B cell (primary cell): ENCODE measurements at regions not wholly inside any gene's neighbourhood (a gene's known extent, or its start where the extent isn't known, plus 50 kb on each side); places are given as distances from the start of the nearest gene placed in this dataset.

Source experiments
- EZH2 ChIP-seq: IDR thresholded peaks from 2 replicates; pipeline ENCODE4 v1.6.1; 2012; ENCODE audit warnings: borderline replicate concordance, low read depth, mild to moderate bottlenecking, moderate library complexity, low read length; ENCODE audit not compliant: insufficient read depth, poor library complexity, severe bottlenecking
- TF ChIP-seq, protein P1 (sequence below): fragments of 200-600 bp; IDR thresholded peaks from one replicate; pipeline ENCODE4 v1.8.0; 2022; ENCODE audit warnings: antibody characterized with exemption, mild to moderate bottlenecking

DNA sequence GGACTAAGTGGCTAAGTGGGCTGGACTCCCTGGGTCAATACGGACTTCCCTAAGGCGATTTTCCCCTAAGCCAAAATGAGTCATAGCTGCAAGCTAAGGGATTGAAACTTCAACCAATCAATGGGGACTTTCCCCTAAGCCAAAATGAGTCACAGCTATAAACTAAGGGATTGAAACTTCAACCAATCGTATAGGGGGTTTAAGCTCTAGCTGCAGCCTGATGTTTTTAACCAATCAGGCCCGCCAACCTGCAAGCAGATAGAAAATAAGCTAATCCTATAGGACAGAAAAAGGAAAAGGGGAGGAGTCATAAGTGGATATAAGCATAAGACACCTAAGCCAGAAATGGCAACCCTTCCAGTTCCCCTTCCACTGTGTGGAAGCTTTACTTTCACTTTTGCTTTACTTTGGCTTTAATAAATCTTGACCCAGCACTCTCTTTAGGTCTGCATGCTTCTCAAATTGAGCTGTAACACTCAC lies 655.0 kb upstream of the HS3ST5 start:
- TF ChIP-seq, protein P1, sequence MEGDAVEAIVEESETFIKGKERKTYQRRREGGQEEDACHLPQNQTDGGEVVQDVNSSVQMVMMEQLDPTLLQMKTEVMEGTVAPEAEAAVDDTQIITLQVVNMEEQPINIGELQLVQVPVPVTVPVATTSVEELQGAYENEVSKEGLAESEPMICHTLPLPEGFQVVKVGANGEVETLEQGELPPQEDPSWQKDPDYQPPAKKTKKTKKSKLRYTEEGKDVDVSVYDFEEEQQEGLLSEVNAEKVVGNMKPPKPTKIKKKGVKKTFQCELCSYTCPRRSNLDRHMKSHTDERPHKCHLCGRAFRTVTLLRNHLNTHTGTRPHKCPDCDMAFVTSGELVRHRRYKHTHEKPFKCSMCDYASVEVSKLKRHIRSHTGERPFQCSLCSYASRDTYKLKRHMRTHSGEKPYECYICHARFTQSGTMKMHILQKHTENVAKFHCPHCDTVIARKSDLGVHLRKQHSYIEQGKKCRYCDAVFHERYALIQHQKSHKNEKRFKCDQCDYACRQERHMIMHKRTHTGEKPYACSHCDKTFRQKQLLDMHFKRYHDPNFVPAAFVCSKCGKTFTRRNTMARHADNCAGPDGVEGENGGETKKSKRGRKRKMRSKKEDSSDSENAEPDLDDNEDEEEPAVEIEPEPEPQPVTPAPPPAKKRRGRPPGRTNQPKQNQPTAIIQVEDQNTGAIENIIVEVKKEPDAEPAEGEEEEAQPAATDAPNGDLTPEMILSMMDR: no peak
- no peak for TF ChIP-seq EZH2
